GM18907 (cell line): ENCODE measurements at regions not wholly inside any gene's neighbourhood (a gene's known extent, or its start where the extent isn't known, plus 50 kb on each side); places are given as distances from the start of the nearest gene placed in this dataset.

Experiments used
- ATAC-seq: cut with Tn5 transposase; IDR thresholded peaks from one replicate; pipeline ENCODE4 v1.9.1; 2021; ENCODE audit warnings: mild to moderate bottlenecking, moderate library complexity; ENCODE audit not compliant: unreplicated experiment

DNA sequence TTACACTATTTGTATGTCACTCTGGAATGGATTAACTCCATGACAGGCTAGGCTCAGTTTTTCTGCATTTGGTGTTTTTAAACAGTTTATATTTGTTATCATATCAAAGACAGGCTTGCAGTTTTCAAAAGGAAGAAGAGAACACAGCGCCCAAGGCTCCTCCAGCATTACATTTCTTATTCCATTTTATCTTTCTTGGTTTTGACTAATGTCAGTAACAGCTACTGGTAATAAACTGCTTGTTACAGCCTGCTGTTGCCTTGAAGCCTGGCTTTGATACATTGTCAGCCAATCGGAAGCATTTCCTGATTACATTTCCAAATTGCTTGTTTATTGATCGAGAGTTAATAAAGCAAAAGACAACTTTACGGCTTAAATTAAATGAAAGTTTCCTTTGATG lies 166.0 kb upstream of the MDFIC start:
- ATAC-seq, result no peak

DNA sequence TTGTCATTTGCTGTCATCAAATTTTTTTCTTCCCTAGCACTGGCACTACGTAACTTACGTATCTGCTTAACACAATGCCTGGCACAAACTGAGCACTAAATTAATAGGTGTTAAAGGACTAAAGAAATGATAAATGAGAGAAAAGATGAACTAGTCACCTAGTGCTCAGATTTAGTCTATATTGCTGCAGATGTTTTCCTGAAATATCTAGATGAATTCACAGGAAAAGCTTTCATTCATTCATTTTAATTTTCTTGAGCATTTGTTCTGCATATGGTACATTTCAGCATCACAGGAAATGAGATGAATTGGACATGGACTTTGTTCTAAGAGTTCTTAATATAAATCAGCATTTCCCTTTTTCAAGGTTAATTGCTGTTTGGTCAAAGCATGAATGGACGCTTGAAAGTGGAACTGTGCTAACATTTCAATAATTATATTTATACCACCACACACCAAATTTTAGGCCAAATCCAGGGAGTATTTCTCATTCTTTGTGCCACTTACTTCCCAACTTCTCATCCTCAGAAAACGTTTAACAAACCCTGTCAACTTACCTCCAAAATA lies 163.2 kb upstream of the MDFIC start:
- ATAC-seq, result no peak

DNA sequence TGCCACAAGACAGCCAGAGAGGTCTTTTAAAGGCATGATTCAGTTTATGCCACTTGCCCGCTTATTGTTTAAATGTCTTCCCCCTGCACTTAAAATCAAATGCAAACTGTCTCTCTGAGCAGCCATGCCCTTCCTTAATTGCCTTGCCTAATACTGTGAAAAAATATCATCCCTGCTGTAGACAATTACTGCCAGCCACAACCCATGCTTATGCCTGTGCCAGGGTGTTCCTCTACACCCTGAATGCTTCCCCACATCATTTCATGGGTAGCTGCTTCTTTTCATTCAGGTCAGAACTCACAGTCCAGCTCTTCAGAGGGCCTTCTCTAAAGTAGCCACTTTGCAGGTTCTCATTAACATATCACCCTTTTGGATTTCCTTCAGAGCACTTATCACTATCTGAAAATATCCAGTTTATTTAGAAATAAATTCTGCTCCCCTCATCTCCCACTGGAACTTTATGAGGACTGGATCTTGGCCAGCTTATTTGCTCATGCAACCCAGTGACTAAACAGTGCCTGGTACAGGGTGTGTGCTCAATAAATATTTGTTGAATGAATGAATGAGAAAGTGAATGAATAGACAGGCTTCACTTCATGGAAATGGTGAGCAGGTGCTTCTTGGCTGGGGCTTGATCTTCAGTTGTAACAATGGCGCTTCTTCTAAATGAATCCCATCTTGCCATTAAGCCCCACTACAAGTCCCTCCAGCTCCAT lies 162.4 kb upstream of the MDFIC start:
- no peak for ATAC-seq

DNA sequence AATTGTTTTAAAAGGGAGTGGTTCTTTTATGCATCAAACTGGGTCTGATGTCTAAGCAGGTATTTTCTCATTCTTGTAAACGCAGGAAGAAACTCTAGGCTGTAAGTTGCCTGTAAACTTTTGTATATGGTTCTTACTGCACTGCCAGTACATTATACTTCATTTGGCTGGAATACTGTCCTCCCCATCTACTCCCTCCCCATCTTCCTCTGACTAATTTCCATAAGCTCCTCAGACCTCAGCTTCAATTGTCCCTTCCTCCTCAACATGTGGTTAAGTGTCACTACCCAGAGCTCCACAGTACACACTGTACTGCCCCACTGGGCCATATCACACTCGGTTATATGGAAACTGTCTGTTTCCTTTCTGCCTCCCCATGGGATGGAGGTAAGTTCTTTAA lies 161.4 kb upstream of the MDFIC start:
- ATAC-seq, result no peak

DNA sequence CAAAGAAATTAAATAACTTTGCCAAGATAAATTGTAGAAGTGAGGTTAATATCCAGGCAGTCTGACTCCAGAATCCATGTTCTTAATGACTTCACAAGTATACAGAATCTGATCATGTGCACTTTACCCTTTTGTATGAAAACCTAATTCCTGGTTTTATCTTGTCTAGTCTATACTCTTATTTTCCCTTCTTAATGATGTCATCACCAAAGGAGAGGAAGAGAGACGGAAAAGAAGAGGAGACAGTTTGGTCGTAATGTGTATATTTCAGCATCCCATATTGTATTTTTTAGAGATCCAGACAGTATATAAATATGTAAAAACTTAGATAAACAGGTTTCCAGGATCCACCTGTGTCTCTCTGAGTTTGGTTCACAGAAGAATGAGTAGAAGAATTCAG lies 159.9 kb upstream of the MDFIC start:
- ATAC-seq, result no peak

DNA sequence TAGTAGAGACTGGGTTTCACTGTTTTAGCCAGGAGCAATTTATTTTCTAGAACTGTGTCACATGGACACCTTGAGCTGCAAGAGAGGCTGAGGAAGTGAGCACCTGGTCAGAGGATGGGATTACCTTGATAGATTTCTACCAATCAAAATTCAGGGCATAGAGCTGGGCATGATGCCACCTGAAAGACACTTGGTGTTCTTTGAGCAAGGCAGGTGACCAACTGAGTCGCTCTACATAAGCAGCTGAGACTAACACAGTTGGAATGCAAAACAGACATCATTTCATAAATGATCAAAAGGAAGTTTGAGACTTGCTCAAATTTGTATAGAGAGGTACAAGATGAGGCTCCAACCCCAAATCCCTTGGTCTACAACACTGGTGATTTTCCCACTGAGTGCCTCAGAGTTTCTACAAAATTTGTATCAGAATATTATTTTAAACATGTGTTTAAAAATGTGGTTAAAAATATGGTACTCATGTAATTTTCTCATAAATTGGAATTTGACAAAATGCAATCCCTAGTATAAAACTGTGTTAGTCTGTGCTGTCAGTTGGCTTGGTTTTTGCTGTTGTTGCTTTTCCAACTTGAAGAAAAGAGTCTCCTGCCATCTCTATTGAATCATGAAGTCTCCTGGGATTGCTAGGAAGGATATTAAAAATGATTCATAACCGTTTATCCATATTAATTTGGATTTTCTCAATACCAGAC lies 156.4 kb upstream of the MDFIC start:
- no peak for ATAC-seq

DNA sequence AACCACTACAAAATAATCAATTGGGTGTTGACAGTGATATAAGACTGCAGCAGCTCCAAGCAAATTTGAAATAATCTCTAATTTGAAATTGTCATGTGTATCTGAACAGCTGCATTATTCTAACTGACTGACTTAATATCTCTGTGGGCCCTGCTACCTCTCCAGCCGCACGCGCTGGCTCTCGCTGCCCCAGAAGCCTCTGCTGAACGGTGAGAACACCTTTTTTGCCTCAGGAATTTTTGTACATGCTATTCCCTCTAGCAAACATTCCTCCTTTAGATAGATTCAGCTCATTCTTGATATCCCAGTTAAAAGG lies 155.9 kb upstream of the MDFIC start:
- no peak for ATAC-seq

DNA sequence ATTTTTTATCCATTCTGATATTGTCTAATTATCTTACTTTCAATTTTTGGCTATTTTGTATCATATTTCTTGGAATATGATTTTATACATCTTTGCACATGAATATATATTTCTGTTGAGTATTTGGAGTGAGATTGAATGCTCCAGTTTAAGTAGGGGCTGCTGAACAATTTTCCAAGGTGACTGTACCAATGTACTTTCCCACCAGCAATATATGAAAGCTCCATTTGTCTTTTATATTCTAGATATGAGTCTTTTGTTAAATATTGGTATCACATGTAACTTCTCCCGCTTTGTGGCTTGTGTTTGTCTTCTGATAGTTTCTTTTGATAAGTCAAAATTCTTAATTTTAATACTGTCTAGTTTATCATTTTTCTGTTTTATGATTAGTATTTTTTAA lies 144.6 kb upstream of the MDFIC start:
- no peak for ATAC-seq

GRCh38 chr7:114783508-114783907 lies 138.4 kb upstream of the MDFIC start:
- no peak for ATAC-seq

- no peak for ATAC-seq
Observed at GRCh38 chr7:114784177-114784576, 137.7 kb upstream of the MDFIC start.

DNA sequence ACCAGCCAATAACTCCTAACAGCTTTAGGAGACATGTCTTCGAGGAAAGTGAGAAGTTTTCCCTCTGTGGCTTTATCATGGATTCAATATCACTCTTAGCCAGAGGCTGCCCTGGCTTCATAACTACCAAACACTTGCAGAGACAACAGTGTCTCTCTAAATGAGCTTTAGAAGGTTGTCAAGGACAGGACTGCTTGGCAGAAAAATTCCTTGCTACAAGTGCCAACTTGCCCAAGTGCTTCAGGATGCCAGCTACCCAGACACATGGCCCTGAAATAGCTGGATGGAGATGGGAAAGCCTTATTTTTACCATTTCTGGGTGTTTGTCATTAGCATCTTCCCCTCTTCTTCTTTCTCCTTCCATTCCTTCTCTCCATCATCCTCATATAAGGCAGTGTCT lies 137.1 kb upstream of the MDFIC start:
- ATAC-seq, result no peak

DNA sequence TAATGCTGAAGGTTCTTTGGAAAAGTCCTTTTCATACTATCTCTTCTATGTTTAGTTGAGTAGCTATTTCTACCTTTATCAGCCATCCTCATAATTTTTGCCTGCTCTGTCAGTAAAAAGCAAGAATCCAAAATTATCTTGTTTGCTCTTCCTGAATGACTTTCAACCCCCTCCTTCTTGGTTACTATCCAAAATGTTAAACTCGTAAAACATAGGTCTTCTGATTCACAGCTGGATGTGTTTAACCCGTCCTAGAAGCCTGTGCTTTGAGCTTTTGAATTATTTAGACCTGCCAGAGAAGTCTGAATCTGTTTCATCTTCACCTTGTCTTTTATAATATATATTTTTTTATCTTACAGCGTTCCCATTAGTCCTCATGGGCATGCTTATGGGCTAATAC lies 136.4 kb upstream of the MDFIC start:
- ATAC-seq, result no peak

- ATAC-seq, result no peak
Observed at GRCh38 chr7:114786455-114786854, 135.4 kb upstream of the MDFIC start.

DNA sequence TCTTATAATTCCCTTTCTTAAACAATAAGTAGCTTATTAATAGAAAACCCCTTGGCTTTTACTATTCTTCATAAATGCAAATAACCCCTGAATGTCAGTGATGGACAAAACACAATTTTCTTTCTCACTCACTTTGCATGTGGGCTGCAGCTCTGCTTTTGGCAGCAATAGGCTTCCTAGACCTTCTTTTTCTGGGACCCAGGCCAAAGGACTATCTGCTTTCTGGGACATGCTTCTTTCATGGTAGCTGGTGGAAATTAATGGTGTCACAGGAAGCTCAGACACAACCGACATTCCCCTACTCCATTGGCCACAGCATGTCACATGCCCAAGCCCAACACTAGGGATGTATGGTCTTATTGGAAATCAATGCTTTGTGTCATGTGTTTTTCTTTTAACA lies 134.3 kb upstream of the MDFIC start:
- no peak for ATAC-seq

DNA sequence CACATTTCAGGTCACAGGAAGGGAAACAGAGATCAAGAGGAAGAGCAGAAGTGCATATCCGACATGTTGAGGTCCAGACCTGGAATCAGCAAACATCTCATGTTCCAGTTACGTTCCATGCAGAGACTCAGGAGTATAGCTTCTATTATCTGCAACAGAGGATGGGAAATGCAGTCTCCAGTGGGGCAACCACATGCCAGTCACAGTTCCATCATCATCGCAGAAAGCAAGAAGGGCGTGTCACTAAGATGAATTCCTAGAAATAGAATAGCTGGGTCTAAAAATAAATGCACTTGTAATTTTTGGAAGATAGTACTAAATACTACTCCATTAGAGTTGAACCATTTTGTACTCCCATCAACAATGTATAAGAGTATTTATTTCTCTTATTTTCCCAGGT lies 133.2 kb upstream of the MDFIC start:
- ATAC-seq, result no peak

GRCh38 chr7:114789161-114789560 lies 132.7 kb upstream of the MDFIC start:
- no peak for ATAC-seq

GRCh38 chr7:114789871-114790311 lies 132.0 kb upstream of the MDFIC start:
- no peak for ATAC-seq

DNA sequence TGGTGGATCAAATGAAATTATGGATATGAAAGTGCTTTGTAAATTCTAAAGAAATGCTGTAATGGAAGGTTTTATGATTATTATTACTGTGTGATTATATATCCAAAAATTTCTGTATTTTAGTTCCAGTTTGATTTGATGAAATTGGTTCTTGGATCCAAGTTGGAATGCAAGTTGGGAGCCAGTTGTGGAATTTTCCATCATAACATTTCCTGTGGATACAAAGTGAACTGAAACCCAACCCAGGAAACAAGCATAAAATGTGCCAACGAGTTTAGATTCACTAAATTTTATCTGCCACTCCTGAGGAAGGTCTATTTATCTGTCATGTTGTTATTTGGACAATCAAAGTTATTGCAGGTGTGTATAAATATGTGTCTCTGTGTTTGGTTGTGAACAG lies 131.4 kb upstream of the MDFIC start:
- no peak for ATAC-seq

DNA sequence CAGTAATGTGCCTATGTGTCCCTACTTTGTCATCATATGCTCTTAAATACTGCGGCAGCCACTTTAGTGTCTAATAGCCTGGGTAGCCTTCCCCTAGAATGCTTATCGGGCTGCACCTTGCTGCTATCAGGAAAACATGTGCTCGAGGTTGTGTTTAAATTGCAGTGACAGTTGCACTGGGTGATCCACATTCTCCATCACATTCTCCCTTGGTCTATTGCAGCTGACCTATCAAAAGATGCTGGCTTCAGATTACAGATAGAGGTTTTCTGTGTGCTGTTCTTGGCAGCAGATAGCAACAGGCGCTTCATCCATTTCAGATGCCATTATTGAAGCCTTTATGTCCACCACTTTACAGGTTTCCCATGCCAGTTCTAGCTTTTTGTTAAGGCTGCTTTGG lies 130.1 kb upstream of the MDFIC start:
- ATAC-seq, result no peak

DNA sequence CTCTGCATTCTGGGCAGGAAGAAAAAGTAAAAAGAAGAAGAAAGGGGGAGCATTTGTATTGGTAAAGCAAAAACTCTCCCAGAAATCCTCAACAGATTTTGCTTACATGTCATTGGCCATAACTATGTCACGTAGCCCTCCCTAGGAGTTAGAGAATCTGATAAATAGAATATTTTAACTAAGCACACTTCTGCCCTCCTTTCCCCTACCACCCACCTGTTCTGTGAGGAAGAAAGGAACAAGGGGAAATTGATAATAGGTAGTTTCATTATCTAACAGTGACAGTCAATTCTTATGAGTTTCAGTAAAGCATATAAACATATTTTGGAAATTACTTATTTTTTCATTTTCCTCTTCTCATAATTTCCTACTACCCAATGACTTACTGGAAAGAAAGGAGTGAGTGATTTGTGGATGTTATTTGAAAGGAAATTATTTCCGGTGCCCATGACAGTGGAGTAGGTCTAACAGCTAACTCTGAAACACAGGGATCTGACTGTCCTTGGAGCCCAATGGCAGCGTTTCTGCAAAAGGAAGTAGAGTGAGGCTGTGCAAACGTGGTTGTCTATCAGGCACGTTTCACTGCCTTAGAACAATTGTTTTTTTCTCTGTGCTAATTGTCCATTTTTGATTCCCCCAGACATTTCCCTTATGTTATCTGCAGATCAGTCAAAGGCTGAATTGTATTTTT lies 128.6 kb upstream of the MDFIC start:
- ATAC-seq, result no peak

- ATAC-seq, result no peak
Observed at GRCh38 chr7:114795475-114795874, 126.4 kb upstream of the MDFIC start.

GRCh38 chr7:114799628-114800028 lies 122.3 kb upstream of the MDFIC start:
- ATAC-seq, result no peak
